ENCODE measurements at regions not wholly inside any gene's neighbourhood (a gene's known extent, or its start where the extent isn't known, plus 50 kb on each side); places are given as distances from the start of the nearest gene placed in this dataset.

DNA sequence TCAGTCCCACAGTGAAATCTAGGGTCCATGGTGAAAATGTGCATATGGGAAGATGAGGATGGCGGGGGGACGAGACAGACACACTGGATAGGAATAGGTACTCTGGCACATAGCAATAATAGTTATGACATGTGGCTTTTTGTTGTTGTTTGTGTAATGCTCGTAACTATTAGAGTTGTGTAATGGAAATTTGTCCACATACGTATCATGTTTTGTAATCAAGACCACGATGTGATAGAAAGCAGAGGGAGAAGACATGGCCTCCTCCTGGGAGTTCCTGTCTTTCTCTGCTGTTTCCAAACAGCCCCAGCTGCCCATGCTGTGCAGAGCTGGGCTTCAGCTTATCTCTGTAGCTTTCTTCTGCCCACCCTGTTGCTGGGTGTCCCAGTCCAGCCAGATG, 185.3 kb upstream of the TMTC4 start:
- no peak for TF ChIP-seq NFRKB (IDR thresholded peaks at IDR 0.05)
- no peak for TF ChIP-seq POLR2A (IDR thresholded peaks at IDR 0.05; ENCODE audit: insufficient read depth in 1 of 2, low read depth in 2 of 2, low read length in 2 of 2)
- no peak for TF ChIP-seq SAFB2 (CRISPR knock-in tag; IDR thresholded peaks at IDR 0.05; ENCODE audit: borderline replicate concordance, low read depth)
- no peak for TF ChIP-seq CTCF (CRISPR knock-in tag; IDR thresholded peaks at IDR 0.05)
- TF ChIP-seq, protein P1, sequence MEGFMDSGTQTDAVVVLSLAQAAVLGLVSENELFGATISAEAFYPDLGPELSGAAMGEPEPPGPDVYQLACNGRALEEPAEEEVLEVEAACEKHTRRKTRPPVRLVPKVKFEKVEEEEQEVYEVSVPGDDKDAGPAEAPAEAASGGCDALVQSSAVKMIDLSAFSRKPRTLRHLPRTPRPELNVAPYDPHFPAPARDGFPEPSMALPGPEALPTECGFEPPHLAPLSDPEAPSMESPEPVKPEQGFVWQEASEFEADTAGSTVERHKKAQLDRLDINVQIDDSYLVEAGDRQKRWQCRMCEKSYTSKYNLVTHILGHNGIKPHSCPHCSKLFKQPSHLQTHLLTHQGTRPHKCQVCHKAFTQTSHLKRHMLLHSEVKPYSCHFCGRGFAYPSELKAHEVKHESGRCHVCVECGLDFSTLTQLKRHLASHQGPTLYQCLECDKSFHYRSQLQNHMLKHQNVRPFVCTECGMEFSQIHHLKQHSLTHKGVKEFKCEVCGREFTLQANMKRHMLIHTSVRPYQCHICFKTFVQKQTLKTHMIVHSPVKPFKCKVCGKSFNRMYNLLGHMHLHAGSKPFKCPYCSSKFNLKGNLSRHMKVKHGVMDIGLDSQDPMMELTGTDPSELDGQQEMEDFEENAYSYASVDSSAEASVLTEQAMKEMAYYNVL (CRISPR knock-in tag; IDR thresholded peaks at IDR 0.05; ENCODE audit: borderline replicate concordance), result no peak
- no peak for TF ChIP-seq ZSCAN31 (CRISPR knock-in tag; IDR thresholded peaks at IDR 0.05; ENCODE audit: low read depth)
